ENCODE measurements at regions not wholly inside any gene's neighbourhood (a gene's known extent, or its start where the extent isn't known, plus 50 kb on each side); places are given as distances from the start of the nearest gene placed in this dataset.

GRCh38 chr13:34004676-34005075 lies 186.7 kb downstream of the RFC3 start:
- Histone ChIP-seq H3K27ac (no peak overlapping the region), H2AFZ (ENCODE audit: low read depth) (no peak overlapping the region), H4K20me1 (ENCODE audit: insufficient read depth) (no peaks in the 10 kb centered on the region), H3K4me3 (IDR thresholded peaks at IDR 0.05; ENCODE audit: insufficient read depth, low read depth, low read length) (no peak overlapping the region), H3K36me3 (ENCODE audit: insufficient read depth) (no peaks in the 10 kb centered on the region), H3K9ac (no peak overlapping the region), H3K79me2 (ENCODE audit: insufficient read depth, low read depth) (no peaks in the 10 kb centered on the region), H3K4me2 (no peak overlapping the region), H3K4me1 (ENCODE audit: low read depth, poor library complexity, severe bottlenecking) (no peaks in the 10 kb centered on the region), H3K27me3 (ENCODE audit: insufficient read depth, low read depth) (no peaks in the 10 kb centered on the region)
- TF ChIP-seq CTCF (conservative IDR thresholded peaks at IDR 0.05; ENCODE audit: low read depth, low read length) = no peak

GRCh38 chr13:34006011-34006410 lies 188.1 kb downstream of the RFC3 start:
- no peak overlapping the region for H3K4me2 ChIP-seq
- no peaks in the 10 kb centered on the region for H3K36me3 ChIP-seq (ENCODE audit: insufficient read depth)
- H3K9ac ChIP-seq = no peak overlapping the region
- no peaks in the 10 kb centered on the region for H4K20me1 ChIP-seq (ENCODE audit: insufficient read depth)
- no peaks in the 10 kb centered on the region for H3K79me2 ChIP-seq (ENCODE audit: insufficient read depth, low read depth)
- no peak overlapping the region for H3K27ac ChIP-seq
- no peak overlapping the region for H3K4me3 ChIP-seq (IDR thresholded peaks at IDR 0.05; ENCODE audit: insufficient read depth, low read depth, low read length)
- no peaks in the 10 kb centered on the region for H3K27me3 ChIP-seq (ENCODE audit: insufficient read depth, low read depth)
- TF ChIP-seq CTCF (conservative IDR thresholded peaks at IDR 0.05; ENCODE audit: low read depth, low read length) = no peak
- H2AFZ ChIP-seq (ENCODE audit: low read depth) = no peak overlapping the region
- H3K4me1 ChIP-seq (ENCODE audit: low read depth, poor library complexity, severe bottlenecking) = no peaks in the 10 kb centered on the region

- H3K79me2 ChIP-seq (ENCODE audit: insufficient read depth, low read depth) = no peaks in the 10 kb centered on the region
- no peaks in the 10 kb centered on the region for H4K20me1 ChIP-seq (ENCODE audit: insufficient read depth)
- no peaks in the 10 kb centered on the region for H3K27me3 ChIP-seq (ENCODE audit: insufficient read depth, low read depth)
- H3K4me2 ChIP-seq = no peak overlapping the region
- H3K36me3 ChIP-seq (ENCODE audit: insufficient read depth) = no peaks in the 10 kb centered on the region
- no peak overlapping the region for H3K4me3 ChIP-seq (IDR thresholded peaks at IDR 0.05; ENCODE audit: insufficient read depth, low read depth, low read length)
- H3K4me1 ChIP-seq (ENCODE audit: low read depth, poor library complexity, severe bottlenecking) = no peaks in the 10 kb centered on the region
- no peak overlapping the region for H3K27ac ChIP-seq
- H2AFZ ChIP-seq (ENCODE audit: low read depth) = no peak overlapping the region
- no peak for TF ChIP-seq CTCF (conservative IDR thresholded peaks at IDR 0.05; ENCODE audit: low read depth, low read length)
- no peak overlapping the region for H3K9ac ChIP-seq
These were observed 193.7 kb downstream of the RFC3 start for GRCh38 chr13:34011552-34012085.

- H2AFZ ChIP-seq (ENCODE audit: low read depth) = no peak overlapping the region
- no peaks in the 10 kb centered on the region for H3K4me1 ChIP-seq (ENCODE audit: low read depth, poor library complexity, severe bottlenecking)
- H3K9ac ChIP-seq = no peak overlapping the region
- no peak overlapping the region for H3K4me3 ChIP-seq (IDR thresholded peaks at IDR 0.05; ENCODE audit: insufficient read depth, low read depth, low read length)
- no peak overlapping the region for H3K4me2 ChIP-seq
- no peaks in the 10 kb centered on the region for H3K79me2 ChIP-seq (ENCODE audit: insufficient read depth, low read depth)
- H4K20me1 ChIP-seq (ENCODE audit: insufficient read depth) = no peaks in the 10 kb centered on the region
- no peaks in the 10 kb centered on the region for H3K36me3 ChIP-seq (ENCODE audit: insufficient read depth)
- TF ChIP-seq CTCF (conservative IDR thresholded peaks at IDR 0.05; ENCODE audit: low read depth, low read length) = no peak
- H3K27me3 ChIP-seq (ENCODE audit: insufficient read depth, low read depth) = no peaks in the 10 kb centered on the region
- no peak overlapping the region for H3K27ac ChIP-seq
These were observed 194.4 kb downstream of the RFC3 start for GRCh38 chr13:34012382-34012781.

Measured in KMS-11 (cell line).